HG02885 (cell line): ENCODE measurements at regions not wholly inside any gene's neighbourhood (a gene's known extent, or its start where the extent isn't known, plus 50 kb on each side); places are given as distances from the start of the nearest gene placed in this dataset.

ENCODE experiments used
- ATAC-seq: cut with Tn5 transposase; IDR thresholded peaks from one replicate; pipeline ENCODE4 v1.9.1; 2021; ENCODE audit warnings: mild to moderate bottlenecking; ENCODE audit not compliant: unreplicated experiment, poor library complexity

- no peak for ATAC-seq
Observed at GRCh38 chr4:17301869-17302268, 210.0 kb downstream of the QDPR start.

GRCh38 chr4:17301266-17301665 lies 210.6 kb downstream of the QDPR start:
- ATAC-seq = no peak

- no peak for ATAC-seq
Observed at GRCh38 chr4:17296921-17297890, 214.7 kb downstream of the QDPR start.

GRCh38 chr4:17293901-17294300 lies 218.0 kb downstream of the QDPR start:
- ATAC-seq = no peak

DNA sequence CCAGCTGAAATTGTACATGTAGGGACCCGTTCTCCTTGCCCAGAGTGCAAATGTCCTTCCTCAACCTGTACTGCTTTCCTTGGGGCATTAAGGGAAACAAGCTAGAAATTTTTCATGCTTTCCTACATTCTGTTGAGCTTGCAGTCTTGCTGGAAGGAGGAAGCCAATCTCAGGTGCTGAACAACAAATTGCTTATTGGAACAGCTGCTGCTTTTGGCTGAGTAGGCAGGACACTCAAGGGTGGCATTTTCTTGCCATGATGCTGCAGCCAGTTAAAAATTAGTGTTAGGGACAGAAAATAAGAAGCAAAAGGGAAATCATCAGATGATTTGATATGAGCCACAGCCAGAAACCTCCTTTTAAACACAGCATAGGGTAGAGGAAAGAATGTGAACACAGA lies 223.7 kb downstream of the QDPR start:
- no peak for ATAC-seq

DNA sequence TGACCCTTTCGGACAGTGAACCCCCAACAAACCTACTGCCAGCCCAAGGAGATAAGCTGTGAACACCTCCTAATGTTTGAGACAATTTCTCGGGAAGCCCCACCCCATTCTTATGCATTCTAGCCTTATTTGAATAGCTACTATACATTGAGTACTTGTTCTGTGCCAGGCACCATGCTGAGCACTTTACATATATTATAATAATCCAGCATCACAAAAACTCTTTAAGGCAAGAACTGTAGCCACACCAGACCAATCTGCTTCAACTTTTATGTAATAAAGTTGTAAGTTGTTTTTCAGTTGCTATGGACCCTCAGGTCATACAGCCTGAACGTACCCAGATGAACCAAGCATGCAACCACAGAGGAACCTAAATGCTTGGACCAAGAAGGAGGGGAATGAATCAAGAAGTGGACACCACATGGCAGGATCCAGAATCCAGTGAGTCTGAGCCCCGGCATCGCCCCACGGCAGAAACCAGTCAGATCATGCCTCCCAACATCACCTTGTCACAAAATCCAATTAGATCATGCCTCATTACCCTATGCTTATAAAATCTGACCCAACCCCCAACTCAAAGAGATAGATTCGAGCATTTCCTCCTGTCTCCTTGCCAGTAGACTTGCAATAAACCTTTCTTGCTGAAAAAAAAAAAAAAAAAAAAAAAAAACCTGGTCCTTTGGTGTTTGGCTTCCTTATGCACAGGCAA lies 225.0 kb downstream of the QDPR start:
- ATAC-seq = no peak

DNA sequence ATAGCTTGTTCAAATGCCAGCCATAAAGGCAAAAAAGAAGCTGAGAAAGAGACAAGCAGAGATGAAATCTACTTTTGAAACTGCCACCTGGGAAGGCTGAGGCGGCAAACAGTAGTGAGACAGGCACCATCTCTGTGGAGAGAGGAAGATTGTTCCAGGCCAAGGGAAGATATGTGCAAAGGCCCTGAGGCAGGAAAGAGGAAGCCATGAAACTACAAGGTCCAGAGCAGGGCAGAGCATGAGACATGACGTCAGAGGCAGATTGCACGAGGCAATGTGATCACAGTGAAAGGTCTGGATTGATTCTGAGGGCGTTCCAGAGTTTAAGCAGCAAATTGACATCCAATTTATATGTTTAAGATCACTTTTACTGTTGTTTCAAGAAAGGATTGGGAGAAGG lies 226.1 kb downstream of the QDPR start:
- ATAC-seq = no peak

DNA sequence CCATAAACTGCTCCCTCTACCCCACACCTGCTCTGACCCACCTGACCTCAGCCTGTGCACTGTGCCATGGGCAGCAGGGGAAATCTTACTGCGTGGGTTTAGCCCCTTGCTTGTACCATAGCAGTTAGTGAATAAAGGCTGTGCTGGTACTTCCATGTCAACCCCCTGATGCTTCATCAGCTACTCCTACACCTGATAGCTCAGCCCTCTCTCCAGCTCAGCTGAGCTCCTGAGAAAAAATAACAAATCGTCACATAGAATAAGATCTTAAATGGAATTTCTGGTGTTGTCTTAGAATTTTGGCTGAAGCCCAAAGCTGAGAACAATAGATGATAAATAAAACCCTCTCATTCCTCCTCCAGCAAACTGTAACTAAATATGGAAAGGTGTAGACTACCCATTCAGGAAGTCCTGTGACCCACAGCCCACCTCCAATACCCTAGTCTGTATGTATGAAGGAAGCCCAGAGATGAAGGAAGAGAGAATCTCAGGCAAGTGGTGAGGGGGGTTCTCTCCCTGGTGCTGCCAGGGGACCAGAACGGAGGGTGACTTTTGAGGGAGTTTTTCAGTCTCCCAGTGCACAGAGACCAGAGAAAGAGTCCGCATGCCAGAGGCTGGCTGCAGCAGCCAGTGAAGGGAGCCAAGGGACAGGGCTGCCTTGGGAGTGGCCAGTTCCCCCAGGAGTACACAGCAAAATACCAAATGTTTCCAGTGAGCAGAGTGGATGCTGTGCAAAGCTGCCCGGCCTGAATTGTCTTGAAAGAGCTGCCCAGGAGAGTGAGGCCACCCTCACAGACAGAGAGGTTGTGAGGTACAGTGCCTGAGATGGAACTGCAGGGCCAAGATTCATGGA lies 227.3 kb downstream of the QDPR start:
- ATAC-seq = no peak

- ATAC-seq = no peak
Observed at GRCh38 chr4:17283832-17284231, 228.1 kb downstream of the QDPR start.

DNA sequence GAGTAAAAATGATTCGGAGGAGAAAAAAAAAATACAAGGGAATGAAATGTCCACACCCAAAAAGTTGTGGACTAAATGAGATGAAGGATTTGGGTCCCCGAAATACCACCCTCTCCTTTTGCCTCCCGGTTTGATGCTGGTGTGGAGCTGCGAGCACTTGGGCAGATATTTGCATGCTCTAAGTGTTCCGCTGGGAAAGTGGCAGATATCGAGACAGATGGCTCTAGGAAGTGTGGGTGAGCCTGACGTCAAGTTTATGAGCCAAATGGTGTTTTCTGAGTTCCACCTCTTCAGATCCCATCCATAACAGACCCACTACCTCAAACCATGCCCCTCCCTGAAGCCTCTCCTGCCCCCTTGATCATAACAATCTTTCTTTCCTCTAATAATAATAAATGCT lies 228.6 kb downstream of the QDPR start:
- ATAC-seq = no peak

GRCh38 chr4:17280261-17281018 lies 231.4 kb downstream of the QDPR start:
- no peak for ATAC-seq

DNA sequence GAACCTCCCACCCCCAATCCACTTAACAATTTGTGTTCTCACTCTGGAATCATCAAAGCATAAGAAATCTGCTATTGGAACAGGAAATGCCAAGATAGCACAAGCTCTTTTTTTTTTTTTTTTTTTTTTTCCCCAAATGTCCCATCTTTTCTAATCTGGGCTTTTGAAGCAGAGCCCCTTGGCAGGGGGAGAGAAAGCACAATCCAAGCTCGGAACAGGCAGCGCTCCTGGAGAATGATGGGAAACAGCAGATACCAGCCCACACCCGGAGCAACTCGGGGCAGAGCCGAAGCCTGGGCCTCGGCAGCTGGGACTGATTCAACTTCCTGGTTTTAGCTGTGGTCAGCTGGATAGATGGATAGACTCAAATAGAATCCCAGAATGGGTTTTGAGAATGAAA lies 235.1 kb downstream of the QDPR start:
- ATAC-seq = no peak

- ATAC-seq = no peak
Observed at GRCh38 chr4:17275836-17276235, 236.1 kb downstream of the QDPR start.

GRCh38 chr4:17273047-17273446 lies 238.8 kb downstream of the QDPR start:
- no peak for ATAC-seq

GRCh38 chr4:17272154-17272553 lies 239.7 kb downstream of the QDPR start:
- no peak for ATAC-seq

DNA sequence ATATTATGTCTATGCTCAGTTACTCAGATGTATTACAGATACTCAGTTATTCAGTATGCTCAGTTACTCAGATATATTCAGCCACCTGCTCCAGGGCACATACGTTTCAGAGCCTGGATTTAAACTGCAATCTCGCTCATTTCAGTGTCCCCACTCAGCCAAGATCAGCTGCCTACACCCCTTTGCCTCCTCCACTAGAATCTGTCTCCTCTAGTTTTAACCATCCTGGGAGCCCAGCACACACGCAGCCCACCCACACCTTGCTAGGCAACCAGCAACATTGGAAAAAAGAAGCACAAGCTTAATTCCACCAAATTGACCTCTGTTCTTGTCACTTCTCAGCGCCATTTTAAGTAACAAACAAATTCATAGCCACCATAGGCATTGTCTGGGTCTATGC lies 246.2 kb downstream of the QDPR start:
- no peak for ATAC-seq

DNA sequence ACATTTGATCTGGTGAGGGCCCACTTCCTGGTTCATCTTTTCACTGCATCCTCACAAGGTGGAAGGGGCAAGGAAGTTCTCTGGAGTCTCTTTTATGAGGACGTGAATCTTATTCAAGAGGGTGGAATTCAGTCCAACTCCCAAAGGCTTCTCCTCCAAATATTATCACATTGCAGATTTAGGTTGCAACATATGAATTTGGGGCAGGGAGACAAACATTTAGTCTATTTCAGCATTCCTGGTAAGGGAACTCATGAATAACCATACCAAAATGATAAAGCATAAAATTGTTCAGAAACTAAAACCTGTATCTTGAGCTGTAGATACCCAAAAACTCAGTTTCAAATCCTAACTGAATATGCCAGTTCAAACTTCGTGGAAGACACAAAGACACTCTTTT lies 246.8 kb downstream of the QDPR start:
- no peak for ATAC-seq

GRCh38 chr4:17260166-17260907 lies 251.6 kb downstream of the QDPR start:
- no peak for ATAC-seq

DNA sequence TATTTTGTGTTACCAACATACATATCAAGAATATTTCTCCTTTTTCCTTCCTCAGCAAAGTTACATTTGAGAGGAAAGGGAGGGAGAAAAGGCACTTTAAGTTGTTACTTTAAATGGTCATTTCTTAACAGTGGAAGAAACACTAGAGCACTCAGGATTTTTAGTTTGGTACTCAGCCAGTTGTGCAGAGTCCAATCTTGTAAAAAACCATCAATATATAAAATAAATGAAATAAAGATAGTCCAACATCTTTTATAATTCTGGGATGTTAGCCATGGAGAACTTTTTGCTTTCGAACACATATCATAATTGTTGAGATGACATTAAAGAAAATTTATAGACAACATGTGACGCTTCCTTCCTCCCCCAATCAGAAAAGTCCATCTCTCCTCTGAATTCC lies 253.8 kb downstream of the QDPR start:
- ATAC-seq = no peak
